ENCODE measurements at regions not wholly inside any gene's neighbourhood (a gene's known extent, or its start where the extent isn't known, plus 50 kb on each side); places are given as distances from the start of the nearest gene placed in this dataset.

GRCh38 chr11:71083105-71083504 is 169.3 kb downstream of the SHANK2 start:
- Mint-ChIP-seq H3K36me3 (ENCODE audit: low read depth) (no peaks in the 10 kb centered on the region), H3K9me3 (no peaks in the 10 kb centered on the region), H3K4me1 (no peaks in the 10 kb centered on the region), H3K4me3 (no peak overlapping the region), H3K27me3 (no peaks in the 10 kb centered on the region), H3K27ac (no peak overlapping the region)
- intact Hi-C loops (cut with micrococcal nuclease): no loop called here
- DNase-seq: no peak

GRCh38 chr11:71082454-71082853 is 169.9 kb downstream of the SHANK2 start:
- Mint-ChIP-seq H3K4me1 (no peaks in the 10 kb centered on the region), H3K27ac (no peak overlapping the region), H3K4me3 (no peak overlapping the region), H3K9me3 (no peaks in the 10 kb centered on the region), H3K27me3 (no peaks in the 10 kb centered on the region), H3K36me3 (ENCODE audit: low read depth) (no peaks in the 10 kb centered on the region)
- intact Hi-C loops (cut with micrococcal nuclease): no loop called here
- no peak for DNase-seq

- intact Hi-C loops (cut with micrococcal nuclease): no loop called here
- Mint-ChIP-seq H3K9me3 (no peaks in the 10 kb centered on the region), H3K27ac (no peak overlapping the region), H3K4me3 (no peak overlapping the region), H3K27me3 (no peaks in the 10 kb centered on the region), H3K36me3 (ENCODE audit: low read depth) (no peaks in the 10 kb centered on the region), H3K4me1 (no peaks in the 10 kb centered on the region)
- no peak for DNase-seq
Observed at GRCh38 chr11:71081704-71082230, 170.6 kb downstream of the SHANK2 start.

GRCh38 chr11:71080239-71081097 is 171.9 kb downstream of the SHANK2 start:
- Mint-ChIP-seq H3K27me3 (no peaks in the 10 kb centered on the region), H3K4me3 (no peak overlapping the region), H3K36me3 (ENCODE audit: low read depth) (no peaks in the 10 kb centered on the region), H3K27ac (no peak overlapping the region), H3K9me3 (no peaks in the 10 kb centered on the region), H3K4me1 (no peaks in the 10 kb centered on the region)
- DNase-seq: peak; percentile 78
- intact Hi-C loops (cut with micrococcal nuclease): no loop called here

- Mint-ChIP-seq H3K4me3 (no peak overlapping the region), H3K27ac (no peak overlapping the region), H3K4me1 (no peaks in the 10 kb centered on the region), H3K27me3 (no peaks in the 10 kb centered on the region), H3K9me3 (no peaks in the 10 kb centered on the region), H3K36me3 (ENCODE audit: low read depth) (no peaks in the 10 kb centered on the region)
- DNase-seq: no peak
- intact Hi-C loops (cut with micrococcal nuclease): no loop called here
Observed at GRCh38 chr11:71079795-71080194, 172.6 kb downstream of the SHANK2 start.

GRCh38 chr11:71078482-71078881 is 173.9 kb downstream of the SHANK2 start:
- no peaks in the 10 kb centered on the region for H3K9me3 Mint-ChIP-seq
- no peaks in the 10 kb centered on the region for H3K27me3 Mint-ChIP-seq
- no peak for DNase-seq
- H3K36me3 Mint-ChIP-seq (ENCODE audit: low read depth): no peaks in the 10 kb centered on the region
- H3K4me3 Mint-ChIP-seq: no peak overlapping the region
- no peak overlapping the region for H3K27ac Mint-ChIP-seq
- no peaks in the 10 kb centered on the region for H3K4me1 Mint-ChIP-seq
- intact Hi-C loops (cut with micrococcal nuclease): no loop called here

- intact Hi-C loops (cut with micrococcal nuclease): no loop called here
- H3K9me3 Mint-ChIP-seq: no peaks in the 10 kb centered on the region
- H3K27ac Mint-ChIP-seq: no peak overlapping the region
- no peak for DNase-seq
- H3K36me3 Mint-ChIP-seq (ENCODE audit: low read depth): no peaks in the 10 kb centered on the region
- no peaks in the 10 kb centered on the region for H3K27me3 Mint-ChIP-seq
- H3K4me1 Mint-ChIP-seq: no peaks in the 10 kb centered on the region
- no peak overlapping the region for H3K4me3 Mint-ChIP-seq
Observed at GRCh38 chr11:71076525-71077304, 175.7 kb downstream of the SHANK2 start.

- no peak for DNase-seq
- Mint-ChIP-seq H3K4me3 (no peak overlapping the region), H3K9me3 (no peaks in the 10 kb centered on the region), H3K27me3 (no peaks in the 10 kb centered on the region), H3K36me3 (ENCODE audit: low read depth) (no peaks in the 10 kb centered on the region), H3K4me1 (no peaks in the 10 kb centered on the region), H3K27ac (no peak overlapping the region)
- intact Hi-C loops (cut with micrococcal nuclease): no loop called here
Observed at GRCh38 chr11:71075871-71076420, 176.4 kb downstream of the SHANK2 start.

GRCh38 chr11:71075116-71075720 is 177.2 kb downstream of the SHANK2 start:
- no peak for DNase-seq
- Mint-ChIP-seq H3K27ac (no peak overlapping the region), H3K36me3 (ENCODE audit: low read depth) (no peaks in the 10 kb centered on the region), H3K4me1 (no peaks in the 10 kb centered on the region), H3K4me3 (no peak overlapping the region), H3K9me3 (no peaks in the 10 kb centered on the region), H3K27me3 (no peaks in the 10 kb centered on the region)
- intact Hi-C loops (cut with micrococcal nuclease): no loop called here

- Mint-ChIP-seq H3K36me3 (ENCODE audit: low read depth) (no peaks in the 10 kb centered on the region), H3K9me3 (no peaks in the 10 kb centered on the region), H3K27me3 (no peaks in the 10 kb centered on the region), H3K4me1 (no peaks in the 10 kb centered on the region), H3K27ac (no peak overlapping the region), H3K4me3 (no peak overlapping the region)
- DNase-seq: no peak
- intact Hi-C loops (cut with micrococcal nuclease): no loop called here
Observed at GRCh38 chr11:71071736-71072509, 180.5 kb downstream of the SHANK2 start.

GRCh38 chr11:71070490-71071453 is 181.6 kb downstream of the SHANK2 start:
- Mint-ChIP-seq H3K36me3 (ENCODE audit: low read depth) (no peaks in the 10 kb centered on the region), H3K9me3 (no peaks in the 10 kb centered on the region), H3K4me1 (no peaks in the 10 kb centered on the region), H3K4me3 (no peak overlapping the region), H3K27ac (no peak overlapping the region), H3K27me3 (no peaks in the 10 kb centered on the region)
- DNase-seq: no peak
- intact Hi-C loops (cut with micrococcal nuclease): no loop called here

GRCh38 chr11:71068963-71069362 is 183.4 kb downstream of the SHANK2 start:
- Mint-ChIP-seq H3K27ac (no peak overlapping the region), H3K27me3 (peaks cover 4% of the 10 kb centered on the region), H3K9me3 (no peaks in the 10 kb centered on the region), H3K4me1 (no peaks in the 10 kb centered on the region), H3K4me3 (no peak overlapping the region), H3K36me3 (ENCODE audit: low read depth) (no peaks in the 10 kb centered on the region)
- no peak for DNase-seq
- intact Hi-C loops (cut with micrococcal nuclease): no loop called here

Measured in activated CD4-positive, alpha-beta T cell treated with anti-CD3 and anti-CD28 coated beads, Interleukin-2, amount 10 ng/mL, durations not matched to agents 24 days and 14 days (primary cell).